ENCODE measurements at regions not wholly inside any gene's neighbourhood (a gene's known extent, or its start where the extent isn't known, plus 50 kb on each side); places are given as distances from the start of the nearest gene placed in this dataset.

DNA sequence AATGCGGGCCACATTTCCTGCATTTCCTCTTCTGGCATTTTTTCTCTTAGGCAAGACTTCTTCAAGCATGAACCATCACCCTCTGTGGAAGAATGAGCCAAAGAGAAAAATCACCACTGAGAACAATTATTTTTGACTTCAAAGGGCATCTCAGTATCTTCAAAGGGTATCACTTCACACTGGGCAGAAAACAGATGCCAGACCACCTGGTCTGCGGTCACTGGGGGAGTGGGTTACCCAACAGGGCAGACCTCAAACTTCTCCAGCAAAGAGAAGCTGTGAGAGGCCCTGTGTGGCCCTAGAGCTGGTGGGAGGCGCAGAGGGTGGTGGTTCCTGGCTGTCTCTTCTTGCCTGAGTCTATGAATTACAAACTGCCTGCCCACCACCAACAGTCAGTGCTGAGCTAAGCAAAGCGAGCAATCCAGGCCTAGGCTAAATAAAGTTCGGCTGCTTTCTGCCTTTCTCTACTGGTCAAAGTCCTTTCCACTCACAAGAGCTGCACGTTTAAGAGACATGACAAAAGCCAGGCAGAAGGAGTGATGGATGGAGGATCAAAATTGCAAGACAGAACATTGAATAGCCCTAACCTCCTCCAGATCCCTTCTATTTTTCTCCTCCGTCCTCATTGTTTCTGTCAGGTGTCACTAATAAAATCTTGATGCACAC is 602.7 kb upstream of the CDH5 start:
- Histone ChIP-seq H3K9me3 (replicated peaks in 1 of 11) (peaks cover 6 to 59% (median 23%) of the 10 kb centered on the region in 11 experiments; a peak in 19 of 22 replicates), H3K9ac (peak overlapping the region; percentile 8 to 93 (median 82); a peak in 20 of 22 replicates), H3K27ac (peak overlapping the region; percentile 13 to 100 (median 97); a peak in 21 of 22 replicates), H3K4me1 (peaks cover 73 to 94% (median 80%) of the 10 kb centered on the region in 10 experiments), H3K27me3 (no peaks in the 10 kb centered on the region), H4K20me1 (no peaks in the 10 kb centered on the region), H3K4me2 (peak overlapping the region; percentile 69 to 85 (median 77)), H3K4me3 (no peak overlapping the region), H3K36me3 (0 out of 22 replicates have a peak, but pooled peaks cover 0 to 9% (median 0%) of the 10 kb centered on the region in 11 experiments)
- peak in 10 of 11 experiments; percentile 56 to 98 (median 96); a peak in 18 of 22 replicates for TF ChIP-seq Cebpa-rat (IDR thresholded peaks at IDR 0.05)

- peak overlapping the region in 6 of 11 experiments; percentile 71 to 74 (median 72); a peak in 9 of 22 replicates for H3K4me2 ChIP-seq
- H3K9me3 ChIP-seq (replicated peaks in 1 of 11) = peaks cover 0 to 30% (median 17%) of the 10 kb centered on the region in 11 experiments; a peak in 17 of 22 replicates
- H4K20me1 ChIP-seq = no peaks in the 10 kb centered on the region
- peak overlapping the region in 2 of 11 experiments; percentile 81 to 89; a peak in 3 of 22 replicates for H3K9ac ChIP-seq
- H3K4me1 ChIP-seq = peaks cover 51 to 94% (median 64%) of the 10 kb centered on the region in 10 experiments
- H3K36me3 ChIP-seq = 0 out of 22 replicates have a peak, but pooled peaks cover 0 to 6% (median 0%) of the 10 kb centered on the region in 11 experiments
- H3K27ac ChIP-seq = peak overlapping the region in 9 of 11 experiments; percentile 77 to 100 (median 97); a peak in 18 of 22 replicates
- no peak for TF ChIP-seq Cebpa-rat (IDR thresholded peaks at IDR 0.05)
- H3K27me3 ChIP-seq = no peaks in the 10 kb centered on the region
- H3K4me3 ChIP-seq = no peak overlapping the region
Observed at GRCh38 chr16:65760874-65761273, 605.6 kb upstream of the CDH5 start.

GRCh38 chr16:65758620-65759019 is 607.9 kb upstream of the CDH5 start:
- Histone ChIP-seq H3K27ac (peak overlapping the region in 9 of 11 experiments; percentile 16 to 100 (median 97); a peak in 15 of 22 replicates), H3K27me3 (no peaks in the 10 kb centered on the region), H3K4me1 (peaks cover 38 to 80% (median 49%) of the 10 kb centered on the region in 10 experiments), H3K4me3 (no peak overlapping the region), H3K36me3 (0 out of 22 replicates have a peak, but pooled peaks cover 0 to 6% (median 0%) of the 10 kb centered on the region in 11 experiments), H4K20me1 (no peaks in the 10 kb centered on the region), H3K4me2 (peak overlapping the region in 4 of 11 experiments; percentile 0 to 43 (median 26); a peak in 7 of 22 replicates), H3K9me3 (replicated peaks in 1 of 11) (peaks cover 0 to 42% (median 19%) of the 10 kb centered on the region in 11 experiments; a peak in 17 of 22 replicates), H3K9ac (peak overlapping the region in 1 of 11 experiments; percentile 16; a peak in 3 of 22 replicates)
- no peak for TF ChIP-seq Cebpa-rat (IDR thresholded peaks at IDR 0.05)

DNA sequence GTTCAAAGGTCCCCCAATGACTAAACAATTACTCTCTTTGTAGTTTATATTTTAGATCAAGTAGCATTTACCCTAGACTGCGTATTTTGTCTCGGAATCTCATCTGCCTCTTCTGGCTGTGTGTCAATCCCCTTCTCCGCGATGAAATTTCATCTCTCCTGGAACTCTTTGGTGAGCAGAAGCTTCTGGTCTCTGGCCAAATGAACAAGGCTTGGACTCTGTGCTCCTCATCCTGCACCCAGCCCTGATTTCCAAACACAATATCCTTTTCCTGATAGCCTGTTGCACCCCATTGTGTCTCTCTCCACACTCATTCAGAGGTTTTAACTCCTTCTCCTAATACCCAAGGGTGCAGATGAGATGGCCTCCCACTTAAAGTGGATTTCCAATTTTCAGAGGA is 609.4 kb upstream of the CDH5 start:
- TF ChIP-seq Cebpa-rat (IDR thresholded peaks at IDR 0.05) = no peak
- H3K27ac ChIP-seq = peak overlapping the region in 2 of 11 experiments; percentile 19 to 100; a peak in 3 of 22 replicates
- H3K4me1 ChIP-seq = peaks cover 26 to 73% (median 41%) of the 10 kb centered on the region in 10 experiments
- H3K4me3 ChIP-seq = no peak overlapping the region
- no peak overlapping the region for H3K9ac ChIP-seq
- no peaks in the 10 kb centered on the region for H3K27me3 ChIP-seq
- peak overlapping the region in 3 of 11 experiments; percentile 1 to 60 (median 33); a peak in 2 of 22 replicates for H3K4me2 ChIP-seq
- peaks cover 0 to 44% (median 19%) of the 10 kb centered on the region in 11 experiments; a peak in 17 of 22 replicates for H3K9me3 ChIP-seq (replicated peaks in 1 of 11)
- no peaks in the 10 kb centered on the region for H4K20me1 ChIP-seq
- 0 out of 22 replicates have a peak, but pooled peaks cover 0 to 6% (median 0%) of the 10 kb centered on the region in 11 experiments for H3K36me3 ChIP-seq

- no peaks in the 10 kb centered on the region for H3K36me3 ChIP-seq
- H3K9ac ChIP-seq = peak overlapping the region in 1 of 11 experiments; percentile 11; a peak in 2 of 22 replicates
- peaks cover 17 to 73% (median 39%) of the 10 kb centered on the region in 10 experiments for H3K4me1 ChIP-seq
- peak overlapping the region; percentile 22 to 60 (median 40); a peak in 17 of 22 replicates for H3K4me2 ChIP-seq
- H3K27me3 ChIP-seq = no peaks in the 10 kb centered on the region
- H3K4me3 ChIP-seq = no peak overlapping the region
- peaks cover 0 to 39% (median 19%) of the 10 kb centered on the region in 11 experiments; a peak in 17 of 22 replicates for H3K9me3 ChIP-seq (replicated peaks in 1 of 11)
- H3K27ac ChIP-seq = peak overlapping the region in 9 of 11 experiments; percentile 15 to 62 (median 47); a peak in 15 of 22 replicates
- H4K20me1 ChIP-seq = no peaks in the 10 kb centered on the region
- TF ChIP-seq Cebpa-rat (IDR thresholded peaks at IDR 0.05) = no peak
Observed at GRCh38 chr16:65756163-65756562, 610.3 kb upstream of the CDH5 start.

- H3K4me2 ChIP-seq = peak overlapping the region; percentile 22 to 60 (median 40); a peak in 16 of 22 replicates
- H3K9me3 ChIP-seq (replicated peaks in 1 of 11) = peaks cover 0 to 28% (median 12%) of the 10 kb centered on the region in 11 experiments; a peak in 16 of 22 replicates
- peaks cover 13 to 75% (median 44%) of the 10 kb centered on the region in 10 experiments for H3K4me1 ChIP-seq
- no peaks in the 10 kb centered on the region for H3K27me3 ChIP-seq
- no peaks in the 10 kb centered on the region for H3K36me3 ChIP-seq
- TF ChIP-seq Cebpa-rat (IDR thresholded peaks at IDR 0.05) = no peak
- H3K4me3 ChIP-seq = no peak overlapping the region
- H3K9ac ChIP-seq = 0 out of 22 replicates have a peak overlapping the region, but pooled peaks of 1 of the 11 experiments have one; percentile 11
- peak overlapping the region in 9 of 11 experiments; percentile 15 to 62 (median 47); a peak in 14 of 22 replicates for H3K27ac ChIP-seq
- H4K20me1 ChIP-seq = no peaks in the 10 kb centered on the region
Observed at GRCh38 chr16:65754820-65755691, 611.4 kb upstream of the CDH5 start.

GRCh38 chr16:65752522-65752844 is 614.0 kb upstream of the CDH5 start:
- Histone ChIP-seq H4K20me1 (no peaks in the 10 kb centered on the region), H3K9me3 (replicated peaks in 1 of 11) (peaks cover 0 to 21% (median 3%) of the 10 kb centered on the region in 11 experiments; a peak in 5 of 22 replicates), H3K4me1 (peaks cover 13 to 59% (median 35%) of the 10 kb centered on the region in 10 experiments), H3K36me3 (no peaks in the 10 kb centered on the region), H3K4me3 (no peak overlapping the region), H3K9ac (no peak overlapping the region), H3K27ac (peak overlapping the region in 6 of 11 experiments; percentile 2 to 46 (median 39); a peak in 4 of 22 replicates), H3K4me2 (peak overlapping the region; percentile 2 to 61 (median 31); a peak in 15 of 22 replicates), H3K27me3 (no peaks in the 10 kb centered on the region)
- no peak for TF ChIP-seq Cebpa-rat (IDR thresholded peaks at IDR 0.05)

All from BLaER1 treated with 17β-estradiol and CSF1 and Interleukin-3, amounts not matched to agents 10 nM and 100 nM (cell line).